ENCODE measurements at regions not wholly inside any gene's neighbourhood (a gene's known extent, or its start where the extent isn't known, plus 50 kb on each side); places are given as distances from the start of the nearest gene placed in this dataset.

DNA sequence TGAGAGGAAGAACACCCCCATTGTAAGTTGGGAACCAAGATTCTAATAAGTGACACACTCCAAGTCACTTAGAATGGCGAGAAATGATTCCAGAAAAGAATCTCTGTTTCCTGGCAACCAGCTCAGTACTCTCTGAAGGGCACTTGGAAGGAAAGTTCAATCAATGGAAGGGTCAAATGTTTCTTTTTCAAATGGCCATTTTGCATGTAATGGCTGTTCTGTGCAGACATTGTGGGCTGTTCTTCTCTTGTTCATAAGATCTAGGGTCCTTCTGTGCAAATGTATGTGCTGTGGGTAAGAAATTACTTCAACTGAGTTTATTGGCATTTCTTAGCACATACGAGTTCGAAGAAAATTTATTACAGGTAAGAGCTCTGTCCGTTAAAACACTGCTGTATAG is 145.3 kb downstream of the EVX1 start:
- no peak overlapping the region for H3K27ac ChIP-seq
- TF ChIP-seq, protein P1, sequence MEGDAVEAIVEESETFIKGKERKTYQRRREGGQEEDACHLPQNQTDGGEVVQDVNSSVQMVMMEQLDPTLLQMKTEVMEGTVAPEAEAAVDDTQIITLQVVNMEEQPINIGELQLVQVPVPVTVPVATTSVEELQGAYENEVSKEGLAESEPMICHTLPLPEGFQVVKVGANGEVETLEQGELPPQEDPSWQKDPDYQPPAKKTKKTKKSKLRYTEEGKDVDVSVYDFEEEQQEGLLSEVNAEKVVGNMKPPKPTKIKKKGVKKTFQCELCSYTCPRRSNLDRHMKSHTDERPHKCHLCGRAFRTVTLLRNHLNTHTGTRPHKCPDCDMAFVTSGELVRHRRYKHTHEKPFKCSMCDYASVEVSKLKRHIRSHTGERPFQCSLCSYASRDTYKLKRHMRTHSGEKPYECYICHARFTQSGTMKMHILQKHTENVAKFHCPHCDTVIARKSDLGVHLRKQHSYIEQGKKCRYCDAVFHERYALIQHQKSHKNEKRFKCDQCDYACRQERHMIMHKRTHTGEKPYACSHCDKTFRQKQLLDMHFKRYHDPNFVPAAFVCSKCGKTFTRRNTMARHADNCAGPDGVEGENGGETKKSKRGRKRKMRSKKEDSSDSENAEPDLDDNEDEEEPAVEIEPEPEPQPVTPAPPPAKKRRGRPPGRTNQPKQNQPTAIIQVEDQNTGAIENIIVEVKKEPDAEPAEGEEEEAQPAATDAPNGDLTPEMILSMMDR (conservative IDR thresholded peaks at IDR 0.05; ENCODE audit: low read depth) = no peak
- no peak for DNase-seq (ENCODE audit: low spot score)
- ChIA-PET POLR2A (ENCODE audit: low non-redundant PET) (interaction anchor here (0.7 kb wide), 1 partner anchor 21 kb away, joined by 7 read pairs; no protein-coding TSS in a partner anchor), CTCF (no interaction called here)

DNA sequence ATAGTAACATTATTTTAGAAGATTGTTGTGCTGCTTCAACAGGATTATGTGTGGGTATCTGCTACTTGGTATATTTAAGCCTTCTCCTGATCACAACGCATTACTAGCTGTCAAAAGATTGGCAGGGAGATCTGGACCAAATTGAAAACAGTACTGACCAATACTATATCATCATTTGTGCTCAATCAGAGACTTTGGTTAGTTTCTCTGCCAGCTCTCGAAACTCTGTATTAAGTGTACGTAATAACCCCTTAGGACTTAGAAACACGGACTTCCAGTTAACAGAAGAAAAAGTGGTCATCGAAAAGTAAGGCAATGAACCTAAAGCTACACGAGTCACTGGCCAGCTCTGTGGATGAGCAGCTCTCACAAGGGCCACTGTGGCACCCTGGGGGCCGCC is 146.0 kb downstream of the EVX1 start:
- POLR2A ChIA-PET (ENCODE audit: low non-redundant PET) = no interaction called here
- TF ChIP-seq, protein P1 (conservative IDR thresholded peaks at IDR 0.05; ENCODE audit: low read depth) = no peak
- DNase-seq (ENCODE audit: low spot score) = no peak
- H3K27ac ChIP-seq = no peak overlapping the region
- CTCF ChIA-PET = no interaction called here

DNA sequence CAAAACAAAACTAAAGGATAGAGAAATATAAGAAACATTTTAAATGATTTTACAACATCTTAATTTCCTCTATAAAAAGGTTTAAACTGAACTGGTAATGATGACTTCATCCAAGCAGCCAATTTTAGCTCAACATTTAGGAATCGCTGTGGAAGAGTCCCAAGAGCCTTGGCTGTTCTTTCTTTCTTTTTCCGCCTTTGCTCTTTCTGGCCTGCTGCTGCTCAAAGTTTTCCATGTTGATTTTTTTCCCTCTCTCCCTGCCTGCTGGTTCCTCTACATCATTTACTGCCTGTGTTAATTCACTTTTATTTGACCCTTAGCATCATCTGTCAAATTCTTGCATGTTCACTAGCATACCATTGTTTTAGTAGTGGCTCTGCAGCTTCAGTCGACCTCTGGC is 146.9 kb downstream of the EVX1 start:
- DNase-seq (ENCODE audit: low spot score) = no peak
- TF ChIP-seq, protein P1 (conservative IDR thresholded peaks at IDR 0.05; ENCODE audit: low read depth) = no peak
- ChIA-PET POLR2A (ENCODE audit: low non-redundant PET) (no interaction called here), CTCF (interaction anchor here (0.7 kb wide), 1 partner anchor 440 kb away, joined by 3 read pairs; no protein-coding TSS in a partner anchor)
- H3K27ac ChIP-seq = no peak overlapping the region

DNA sequence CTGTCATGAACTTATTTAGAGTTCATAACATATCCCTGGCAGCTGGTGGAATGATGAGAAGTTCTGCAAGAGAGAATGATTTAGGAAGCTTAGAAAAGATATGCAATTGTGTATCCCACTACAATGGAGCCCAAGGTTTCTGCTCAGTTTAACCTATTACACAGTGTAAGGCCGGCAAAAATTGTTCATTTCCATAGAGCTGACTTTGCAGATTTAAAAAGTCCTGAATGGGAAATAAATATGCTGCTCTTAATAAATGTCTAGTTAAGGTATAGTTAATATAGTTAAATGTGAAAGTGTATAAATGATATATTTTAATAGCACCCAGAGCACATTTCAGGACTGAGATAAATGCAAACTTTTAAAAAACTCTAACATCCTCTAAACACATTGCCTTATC is 149.9 kb downstream of the EVX1 start:
- POLR2A ChIA-PET (ENCODE audit: low non-redundant PET) = no interaction called here
- no peak for DNase-seq (ENCODE audit: low spot score)
- CTCF ChIA-PET = no interaction called here
- TF ChIP-seq, protein P1 (conservative IDR thresholded peaks at IDR 0.05; ENCODE audit: low read depth) = no peak
- H3K27ac ChIP-seq = no peak overlapping the region

DNA sequence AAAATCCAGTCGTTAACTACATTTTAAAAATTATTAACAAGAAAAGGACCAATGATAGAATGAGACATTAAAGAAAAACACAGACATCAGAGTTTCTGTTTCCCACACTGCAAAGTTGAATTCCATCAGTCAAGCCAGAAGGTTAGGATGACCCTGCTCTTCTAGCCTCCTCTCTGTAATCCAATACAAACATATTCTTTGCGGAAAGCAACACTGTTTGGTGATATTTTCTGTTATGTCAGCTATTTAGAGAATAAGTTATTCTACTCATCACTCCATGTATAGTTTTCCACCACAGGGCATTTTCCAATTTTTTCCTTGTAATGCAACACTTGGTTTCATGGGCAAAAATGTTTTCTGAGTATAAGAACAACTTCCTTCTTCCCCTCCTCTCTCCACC is 152.3 kb downstream of the EVX1 start:
- TF ChIP-seq, protein P1 (conservative IDR thresholded peaks at IDR 0.05; ENCODE audit: low read depth) = no peak
- CTCF ChIA-PET = interaction anchor here (0.6 kb wide), 1 partner anchor 769 kb away, joined by 3 read pairs; no protein-coding TSS in a partner anchor
- POLR2A ChIA-PET (ENCODE audit: low non-redundant PET) = no interaction called here
- DNase-seq (ENCODE audit: low spot score) = no peak
- H3K27ac ChIP-seq = no peak overlapping the region

DNA sequence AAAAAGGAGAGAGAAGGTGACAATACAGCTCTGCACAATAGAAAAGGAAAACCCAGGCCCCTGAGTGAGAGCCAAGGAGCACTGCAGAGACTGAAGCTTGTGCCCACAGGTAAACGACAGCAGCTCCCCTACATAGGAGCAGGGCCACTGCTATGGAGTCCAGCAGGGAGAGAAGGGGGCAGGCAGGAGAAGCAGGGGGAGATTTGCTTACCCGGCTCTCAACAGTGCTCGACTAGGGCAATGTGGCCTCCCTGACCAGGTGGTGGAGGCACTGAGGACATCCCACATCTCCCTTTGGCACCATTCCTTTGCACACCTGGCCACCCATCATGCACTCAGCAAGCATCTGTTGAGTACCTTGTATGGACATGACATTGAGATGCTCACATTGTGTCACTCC is 153.0 kb downstream of the EVX1 start:
- H3K27ac ChIP-seq = no peak overlapping the region
- no peak for DNase-seq (ENCODE audit: low spot score)
- POLR2A ChIA-PET (ENCODE audit: low non-redundant PET) = no interaction called here
- CTCF ChIA-PET = interaction anchor here (0.6 kb wide), 1 partner anchor 768 kb away, joined by 3 read pairs; no protein-coding TSS in a partner anchor
- TF ChIP-seq, protein P1 (conservative IDR thresholded peaks at IDR 0.05; ENCODE audit: low read depth) = no peak

DNA sequence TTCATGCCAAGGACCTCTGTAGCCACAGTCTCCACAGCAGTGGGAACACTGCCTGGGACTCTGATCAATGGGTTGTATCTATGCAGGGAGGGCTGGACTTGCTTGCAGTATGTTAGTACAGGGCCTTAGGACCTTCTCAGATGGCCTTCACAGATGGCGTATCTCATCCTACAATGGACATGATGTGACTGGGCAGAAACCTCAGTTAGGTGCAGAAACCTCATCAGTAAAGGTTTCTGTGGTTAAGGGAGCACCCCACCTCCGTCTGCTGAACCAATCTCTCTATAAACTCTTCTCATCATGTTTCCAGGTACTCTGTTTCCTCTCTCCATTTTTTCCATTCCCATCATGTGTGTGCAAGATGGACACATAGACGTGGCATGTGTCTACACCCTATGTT is 154.9 kb downstream of the EVX1 start:
- no peak overlapping the region for H3K27ac ChIP-seq
- DNase-seq (ENCODE audit: low spot score) = no peak
- CTCF ChIA-PET = no interaction called here
- POLR2A ChIA-PET (ENCODE audit: low non-redundant PET) = no interaction called here
- TF ChIP-seq, protein P1 (conservative IDR thresholded peaks at IDR 0.05; ENCODE audit: low read depth) = no peak
